Natural killer cell (primary cell): ENCODE measurements at regions not wholly inside any gene's neighbourhood (a gene's known extent, or its start where the extent isn't known, plus 50 kb on each side); places are given as distances from the start of the nearest gene placed in this dataset.
"Not testable (repeated sequence)": the region's sequence is repeated elsewhere in the genome, so short reads cannot be mapped to it uniquely, and the experiment has no call there.

Source experiments
- ATAC-seq, 3 donors: fragments of 150-1000 bp in 2 of 3; fragments of 200-7000 bp in 1 of 3; cut with Tn5 transposase; 1 replicate in 1 of 3; 2 replicates in 2 of 3; pipeline ENCODE4 v1.10.0; 2021; ENCODE audit warnings: mild to moderate bottlenecking in 2 of 3, moderate library complexity in 2 of 3
- DNase-seq, 2 donors: peaks; one replicate each; pipeline versions ENCODE4 v3.0.0 to v3.0.0-alpha.2; 2013 to 2021; ENCODE audit warnings: mixed read lengths in 1 of 2
- H3K27ac ChIP-seq: one replicate; pipeline ENCODE4 v1.5.1; 2013; ENCODE audit warnings: mild to moderate bottlenecking, low read length
- H3K27me3 ChIP-seq: one replicate; pipeline ENCODE4 v1.6.1; 2013; ENCODE audit warnings: low read length; ENCODE audit not compliant: control insufficient read depth, insufficient read depth
- H3K36me3 ChIP-seq: one replicate; pipeline ENCODE4 v1.6.1; 2013; ENCODE audit warnings: low read length; ENCODE audit not compliant: control insufficient read depth, insufficient read depth
- H3K4me1 ChIP-seq: one replicate; pipeline ENCODE4 v1.6.1; 2013; ENCODE audit warnings: low read length; ENCODE audit not compliant: control insufficient read depth, insufficient read depth
- H3K4me3 ChIP-seq: one replicate; pipeline ENCODE4 v1.5.1; 2013; ENCODE audit warnings: low read length
- H3K9me3 ChIP-seq: one replicate; pipeline ENCODE4 v1.6.1; 2013; ENCODE audit warnings: low read length; ENCODE audit not compliant: control insufficient read depth, insufficient read depth
- H3K27ac Mint-ChIP-seq, 2 donors: one replicate each; pipeline ENCODE4 v1.8.0; 2022; ENCODE audit warnings: mild to moderate bottlenecking in 2 of 2, mixed read lengths in 2 of 2, moderate library complexity in 1 of 2
- H3K27me3 Mint-ChIP-seq, 2 donors: one replicate each; pipeline ENCODE4 v1.8.0; 2022; ENCODE audit warnings: low read depth in 2 of 2, mixed read lengths in 2 of 2
- H3K36me3 Mint-ChIP-seq: one replicate; pipeline ENCODE4 v1.8.0; 2022; ENCODE audit warnings: mixed read lengths
- H3K4me1 Mint-ChIP-seq, 2 donors: one replicate each; pipeline ENCODE4 v1.8.0; 2022; ENCODE audit warnings: mixed read lengths in 2 of 2
- H3K4me3 Mint-ChIP-seq: one replicate; pipeline ENCODE4 v1.8.0; 2022; ENCODE audit warnings: mild to moderate bottlenecking, moderate library complexity, mixed read lengths
- H3K9me3 Mint-ChIP-seq, 2 donors: one replicate each; pipeline ENCODE4 v1.8.0; 2022; ENCODE audit warnings: mixed read lengths in 2 of 2
- WGBS: methylation state at CpG from one replicate; pipeline ENCODE4 v1.1.7; 2013; ENCODE audit warnings: missing lambda C conversion rate; ENCODE audit not compliant: insufficient coverage; 5-methylcytosine and 5-hydroxymethylcytosine counted together
- intact Hi-C: fragments of 100-400 bp; cut with micrococcal nuclease; formaldehyde crosslinking; loops from one replicate; pipeline ENCODE4 v1.14.2; 2022
- TF ChIP-seq, protein P1 (sequence below): fragments of 200-600 bp; IDR thresholded peaks from one replicate; pipeline ENCODE4 v1.8.0; 2022; ENCODE audit warnings: antibody characterized with exemption

DNA sequence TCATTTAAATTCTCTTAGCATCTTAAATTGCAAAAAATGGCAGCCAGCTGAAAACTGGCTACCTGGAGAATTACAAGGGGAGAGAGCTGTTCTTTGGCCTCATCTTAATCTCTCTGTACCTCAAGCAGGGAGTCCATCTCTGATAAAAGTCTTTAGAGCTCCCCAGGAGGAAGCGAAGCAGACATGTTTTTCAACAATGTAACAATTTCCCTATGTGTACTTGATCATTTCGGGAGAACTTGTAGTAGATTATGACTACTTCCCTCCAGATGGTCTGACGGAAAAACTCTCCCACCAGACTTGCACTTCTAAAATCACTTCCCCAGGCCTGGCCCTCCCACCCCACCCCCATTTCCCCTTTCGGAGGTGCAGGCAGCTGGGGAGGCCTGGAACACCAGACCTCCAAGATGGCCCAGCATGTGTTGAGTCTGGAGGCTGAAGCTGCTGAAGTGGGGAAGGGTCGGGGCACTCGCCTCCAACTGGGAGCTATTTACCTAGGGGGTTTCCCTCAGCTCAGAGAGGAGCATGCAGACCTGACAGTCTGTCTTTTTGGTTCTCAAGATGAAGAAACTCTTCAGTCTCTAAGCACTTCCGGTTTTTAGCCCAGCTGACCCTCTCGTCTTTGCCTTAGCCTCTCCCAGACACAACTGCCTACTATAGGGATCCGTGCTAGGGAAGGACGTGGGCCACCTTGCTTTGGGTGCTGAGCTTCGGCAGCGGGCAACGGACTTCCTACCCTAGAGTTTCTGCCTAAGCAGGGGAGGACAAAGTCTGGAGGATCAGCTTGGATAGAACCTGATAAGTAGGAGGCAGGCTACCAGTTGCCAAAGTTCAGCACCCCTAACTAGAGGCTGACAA, 164.0 kb upstream of the TBL1XR1 start:
- H3K36me3 Mint-ChIP-seq = no peaks in the 10 kb centered on the region
- no peak for ATAC-seq

DNA sequence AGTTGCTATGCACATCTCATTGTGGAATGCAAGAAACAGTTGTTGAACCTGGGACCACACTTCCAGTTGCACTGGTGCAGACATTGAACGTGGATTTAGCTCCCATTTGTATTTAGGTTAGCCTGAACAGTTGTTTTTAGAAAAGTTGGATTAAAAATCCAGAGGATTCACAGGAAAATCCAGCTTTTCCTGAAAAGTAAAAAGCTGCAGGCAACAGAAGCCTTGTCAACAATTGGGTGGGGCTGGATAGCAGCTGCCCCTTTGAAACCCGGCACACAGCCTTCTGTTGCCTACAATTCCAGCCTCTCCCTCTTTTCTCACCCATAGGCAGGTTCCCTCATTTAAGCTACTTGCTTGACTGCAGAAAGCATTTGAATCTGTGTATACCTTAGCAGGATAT, 165.3 kb upstream of the TBL1XR1 start:
- intact Hi-C loops = no loop called here
- Histone ChIP-seq H3K9me3 (no peaks in the 10 kb centered on the region), H3K4me1 (peaks cover 40% of the 10 kb centered on the region), H3K4me3 (no peak overlapping the region), H3K27ac (no peak overlapping the region), H3K27me3 (no peaks in the 10 kb centered on the region), H3K36me3 (no peaks in the 10 kb centered on the region)
- ATAC-seq (no peak), DNase-seq (no peak)
- Mint-ChIP-seq H3K4me1 (peaks cover 32 to 42% of the 10 kb centered on the region in 2 donors), H3K27me3 (peaks cover 0 to 4% of the 10 kb centered on the region in 2 donors), H3K36me3 (no peaks in the 10 kb centered on the region), H3K9me3 (no peaks in the 10 kb centered on the region), H3K4me3 (no peak overlapping the region), H3K27ac (no peak overlapping the region)
- 92% methylated on average over 2 of the region's 2 CpGs for WGBS
- TF ChIP-seq, protein P1, sequence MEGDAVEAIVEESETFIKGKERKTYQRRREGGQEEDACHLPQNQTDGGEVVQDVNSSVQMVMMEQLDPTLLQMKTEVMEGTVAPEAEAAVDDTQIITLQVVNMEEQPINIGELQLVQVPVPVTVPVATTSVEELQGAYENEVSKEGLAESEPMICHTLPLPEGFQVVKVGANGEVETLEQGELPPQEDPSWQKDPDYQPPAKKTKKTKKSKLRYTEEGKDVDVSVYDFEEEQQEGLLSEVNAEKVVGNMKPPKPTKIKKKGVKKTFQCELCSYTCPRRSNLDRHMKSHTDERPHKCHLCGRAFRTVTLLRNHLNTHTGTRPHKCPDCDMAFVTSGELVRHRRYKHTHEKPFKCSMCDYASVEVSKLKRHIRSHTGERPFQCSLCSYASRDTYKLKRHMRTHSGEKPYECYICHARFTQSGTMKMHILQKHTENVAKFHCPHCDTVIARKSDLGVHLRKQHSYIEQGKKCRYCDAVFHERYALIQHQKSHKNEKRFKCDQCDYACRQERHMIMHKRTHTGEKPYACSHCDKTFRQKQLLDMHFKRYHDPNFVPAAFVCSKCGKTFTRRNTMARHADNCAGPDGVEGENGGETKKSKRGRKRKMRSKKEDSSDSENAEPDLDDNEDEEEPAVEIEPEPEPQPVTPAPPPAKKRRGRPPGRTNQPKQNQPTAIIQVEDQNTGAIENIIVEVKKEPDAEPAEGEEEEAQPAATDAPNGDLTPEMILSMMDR = no peak

More for the DNA sequence above, 164.0 kb upstream of the TBL1XR1 start:
- no peaks in the 10 kb centered on the region for H3K9me3 ChIP-seq
- peak overlapping the region; percentile 92 for H3K27ac ChIP-seq
- Mint-ChIP-seq H3K4me3 (peak overlapping the region; percentile 95), H3K27ac (peak overlapping the region; percentile 96 to 98), H3K27me3 (no peaks in the 10 kb centered on the region), H3K9me3 (no peaks in the 10 kb centered on the region), H3K4me1 (peaks cover 43 to 55% of the 10 kb centered on the region in 2 donors)
- WGBS = 68% methylated on average over 12 of the region's 13 CpGs
- H3K4me3 ChIP-seq = no peak overlapping the region
- peak in 1 of 2 donors; percentile 39 for DNase-seq
- peaks cover 43% of the 10 kb centered on the region for H3K4me1 ChIP-seq
- intact Hi-C loops = loop anchor here (2.0 kb wide), 1 partner anchor 311 kb away; no protein-coding TSS in a partner anchor
- no peaks in the 10 kb centered on the region for H3K27me3 ChIP-seq
- no peaks in the 10 kb centered on the region for H3K36me3 ChIP-seq
- TF ChIP-seq, protein P1 = no peak

DNA sequence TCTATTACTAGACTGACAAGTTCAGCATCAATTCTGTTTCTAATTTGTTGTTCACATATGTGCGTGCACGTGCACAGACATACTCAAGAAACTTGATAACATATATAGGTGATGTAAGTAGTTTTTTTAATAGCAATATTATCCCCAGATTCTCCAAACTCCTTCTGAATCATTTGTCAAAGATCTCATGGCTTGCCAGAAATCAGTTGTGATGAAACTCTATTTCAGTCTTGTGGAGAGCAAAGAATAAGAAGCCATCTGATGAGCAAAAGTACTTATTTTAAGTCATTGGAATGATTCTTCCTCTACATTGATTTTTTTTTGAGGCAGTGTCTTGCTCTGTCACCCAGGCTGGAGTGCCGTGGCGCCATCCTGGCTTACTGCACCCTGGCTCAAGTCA, 167.0 kb upstream of the TBL1XR1 start:
- 97% methylated on average over 4 of the region's 4 CpGs for WGBS
- TF ChIP-seq, protein P1 = no peak
- H3K4me1 Mint-ChIP-seq = peaks cover 16 to 26% of the 10 kb centered on the region in 2 donors
- Histone ChIP-seq H3K4me3 (no peak overlapping the region), H3K27ac (no peak overlapping the region), H3K27me3 (no peaks in the 10 kb centered on the region), H3K9me3 (no peaks in the 10 kb centered on the region), H3K36me3 (no peaks in the 10 kb centered on the region), H3K4me1 (peaks cover 24% of the 10 kb centered on the region)
- no peaks in the 10 kb centered on the region for H3K9me3 Mint-ChIP-seq
- no peak overlapping the region for H3K4me3 Mint-ChIP-seq
- intact Hi-C loops = no loop called here
- no peaks in the 10 kb centered on the region for H3K36me3 Mint-ChIP-seq
- no peak for DNase-seq
- no peak overlapping the region for H3K27ac Mint-ChIP-seq
- peaks cover 0 to 4% of the 10 kb centered on the region in 2 donors for H3K27me3 Mint-ChIP-seq
- ATAC-seq = no peak

GRCh38 chr3:177365294-177365693, 168.0 kb upstream of the TBL1XR1 start:
- H3K27ac Mint-ChIP-seq, DNase-seq, H3K36me3 ChIP-seq, H3K4me3 Mint-ChIP-seq, H3K36me3 Mint-ChIP-seq, H3K9me3 ChIP-seq, H3K27ac ChIP-seq, ATAC-seq, H3K9me3 Mint-ChIP-seq, H3K27me3 ChIP-seq, H3K4me3 ChIP-seq, intact Hi-C loops, H3K27me3 Mint-ChIP-seq: not testable (repeated sequence)
- H3K4me1 ChIP-seq = peaks cover 16% of the 10 kb centered on the region
- H3K4me1 Mint-ChIP-seq = peaks cover 9 to 15% of the 10 kb centered on the region in 2 donors
- WGBS = 100% methylated on average over 3 of the region's 3 CpGs
